Neural cell (in vitro differentiated cells): ENCODE measurements at regions not wholly inside any gene's neighbourhood (a gene's known extent, or its start where the extent isn't known, plus 50 kb on each side); places are given as distances from the start of the nearest gene placed in this dataset.

Experiments
- EZH2 ChIP-seq: fragments of 200-600, 300-800 bp; shearing (Covaris generic), sonication (generic); IDR thresholded peaks from 2 replicates; pipeline ENCODE4 v1.6.1; 2014; ENCODE audit warnings: antibody characterized with exemption, low read length, borderline replicate concordance, mild to moderate bottlenecking; ENCODE audit not compliant: insufficient read depth, poor library complexity, severe bottlenecking
- POLR2AphosphoS5 ChIP-seq: IDR thresholded peaks from 2 replicates; pipeline ENCODE4 v1.6.1; 2012
- TF ChIP-seq, protein P1 (sequence below): fragments of 450-650 bp; IDR thresholded peaks from 2 replicates; pipeline ENCODE4 v1.5.1; 2014; ENCODE audit warnings: antibody characterized with exemption, mild to moderate bottlenecking, moderate library complexity; ENCODE audit not compliant: poor library complexity, severe bottlenecking

DNA sequence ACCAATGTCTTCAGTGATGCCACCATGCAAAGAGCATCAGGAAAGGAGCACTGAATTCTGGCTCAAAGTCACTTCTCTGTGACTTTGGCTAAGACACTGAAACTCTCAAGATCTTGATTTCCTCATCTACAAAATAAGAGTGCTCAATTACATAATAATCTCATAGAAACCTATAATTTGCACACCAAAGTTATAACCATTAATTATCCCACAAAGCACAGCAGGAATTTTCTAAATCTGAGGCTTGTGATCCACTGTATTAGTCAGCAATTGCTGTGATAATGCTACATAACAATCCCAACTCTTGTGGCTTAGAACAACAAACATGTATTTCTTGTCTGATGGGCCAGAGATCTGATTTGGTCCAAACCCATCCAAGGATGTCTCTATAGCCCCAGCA lies 108.7 kb downstream of the PSMG1 start:
- TF ChIP-seq, protein P1, sequence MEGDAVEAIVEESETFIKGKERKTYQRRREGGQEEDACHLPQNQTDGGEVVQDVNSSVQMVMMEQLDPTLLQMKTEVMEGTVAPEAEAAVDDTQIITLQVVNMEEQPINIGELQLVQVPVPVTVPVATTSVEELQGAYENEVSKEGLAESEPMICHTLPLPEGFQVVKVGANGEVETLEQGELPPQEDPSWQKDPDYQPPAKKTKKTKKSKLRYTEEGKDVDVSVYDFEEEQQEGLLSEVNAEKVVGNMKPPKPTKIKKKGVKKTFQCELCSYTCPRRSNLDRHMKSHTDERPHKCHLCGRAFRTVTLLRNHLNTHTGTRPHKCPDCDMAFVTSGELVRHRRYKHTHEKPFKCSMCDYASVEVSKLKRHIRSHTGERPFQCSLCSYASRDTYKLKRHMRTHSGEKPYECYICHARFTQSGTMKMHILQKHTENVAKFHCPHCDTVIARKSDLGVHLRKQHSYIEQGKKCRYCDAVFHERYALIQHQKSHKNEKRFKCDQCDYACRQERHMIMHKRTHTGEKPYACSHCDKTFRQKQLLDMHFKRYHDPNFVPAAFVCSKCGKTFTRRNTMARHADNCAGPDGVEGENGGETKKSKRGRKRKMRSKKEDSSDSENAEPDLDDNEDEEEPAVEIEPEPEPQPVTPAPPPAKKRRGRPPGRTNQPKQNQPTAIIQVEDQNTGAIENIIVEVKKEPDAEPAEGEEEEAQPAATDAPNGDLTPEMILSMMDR = no peak
- TF ChIP-seq POLR2AphosphoS5 (no peak), EZH2 (no peak)
